CD14-positive monocyte (primary cell): ENCODE measurements at regions not wholly inside any gene's neighbourhood (a gene's known extent, or its start where the extent isn't known, plus 50 kb on each side); places are given as distances from the start of the nearest gene placed in this dataset.
"Not testable (repeated sequence)": the region's sequence is repeated elsewhere in the genome, so short reads cannot be mapped to it uniquely, and the experiment has no call there.

Experiments used
- DNase-seq, 3 donors: peaks; one replicate each; pipeline ENCODE4 v3.0.0-alpha.2; 2011 to 2022
- H2AFZ ChIP-seq: 2 replicates; pipeline ENCODE4 v1.6.0; 2012; ENCODE audit warnings: mild to moderate bottlenecking, low read depth, low read length, inconsistent platforms; ENCODE audit not compliant: insufficient read depth, poor library complexity, severe bottlenecking
- H3K27ac ChIP-seq, 2 donors: 1 replicate in 1 of 2; 2 replicates in 1 of 2; pipeline ENCODE4 v1.5.1; 2012 to 2013; ENCODE audit warnings: low read length in 2 of 2, control low read depth in 1 of 2, inconsistent platforms in 1 of 2, low read depth in 1 of 2, mild to moderate bottlenecking in 1 of 2
- H3K27me3 ChIP-seq, 2 donors: one replicate each; pipeline versions ENCODE4 v1.6.0 to v1.6.1; 2011 to 2013; ENCODE audit warnings: low read length in 2 of 2; ENCODE audit not compliant: control insufficient read depth in 2 of 2, insufficient read depth in 2 of 2
- H3K36me3 ChIP-seq, 2 donors: replicated peaks in 1 of 2; 1 replicate in 1 of 2; 2 replicates in 1 of 2; pipeline versions ENCODE4 v1.5.1 to v1.6.1; 2012 to 2013; ENCODE audit warnings: low read length in 2 of 2, control low read depth in 1 of 2, inconsistent platforms in 1 of 2, mild to moderate bottlenecking in 1 of 2; ENCODE audit not compliant: insufficient read depth in 2 of 2, control insufficient read depth in 1 of 2
- H3K4me1 ChIP-seq, 2 donors: 1 replicate in 1 of 2; 2 replicates in 1 of 2; pipeline versions ENCODE4 v1.5.1 to v1.6.1; 2012 to 2013; ENCODE audit warnings: low read length in 2 of 2, control low read depth in 1 of 2, inconsistent platforms in 1 of 2, mild to moderate bottlenecking in 1 of 2, moderate library complexity in 1 of 2; ENCODE audit not compliant: insufficient read depth in 2 of 2, control insufficient read depth in 1 of 2
- H3K4me2 ChIP-seq: replicated peaks from 2 replicates; pipeline ENCODE3; 2012; ENCODE audit warnings: low read length, moderate library complexity, mild to moderate bottlenecking; ENCODE audit not compliant: poor library complexity, severe bottlenecking; ENCODE audit errors: extremely low read depth
- H3K4me3 ChIP-seq, 3 experiments: fragments of 200-600 bp in 1 of 3; sonication (generic) in 1 of 3; replicated peaks in 1 of 3; 1 replicate in 2 of 3; 2 replicates in 1 of 3; pipeline ENCODE4 v1.5.1; 2011 to 2013; ENCODE audit warnings: low read length in 3 of 3, mild to moderate bottlenecking in 3 of 3, control low read depth in 2 of 3, low read depth in 2 of 3, inconsistent platforms in 1 of 3, moderate library complexity in 1 of 3
- H3K79me2 ChIP-seq: 2 replicates; pipeline ENCODE4 v1.6.0; 2012; ENCODE audit warnings: mild to moderate bottlenecking, control low read depth, inconsistent platforms, low read length, moderate library complexity; ENCODE audit not compliant: insufficient read depth
- H3K9ac ChIP-seq: 2 replicates; pipeline ENCODE4 v1.6.0; 2017; ENCODE audit warnings: low read length, mild to moderate bottlenecking; ENCODE audit not compliant: insufficient read depth, poor library complexity, severe bottlenecking
- H3K9me3 ChIP-seq, 2 donors: replicated peaks in 1 of 2; 1 replicate in 1 of 2; 2 replicates in 1 of 2; pipeline versions ENCODE4 v1.5.1 to v1.6.1; 2012 to 2013; ENCODE audit warnings: low read length in 2 of 2, control low read depth in 1 of 2; ENCODE audit not compliant: control insufficient read depth in 1 of 2, insufficient read depth in 1 of 2
- H4K20me1 ChIP-seq: 2 replicates; pipeline ENCODE4 v1.6.0; 2012; ENCODE audit warnings: mild to moderate bottlenecking, low read length, control low read depth, moderate library complexity; ENCODE audit not compliant: insufficient read depth
- H3K27ac Mint-ChIP-seq, 7 donors: one replicate each; pipeline ENCODE4 v1.8.0; 2020; ENCODE audit warnings: mild to moderate bottlenecking in 7 of 7, mixed read lengths in 7 of 7, moderate library complexity in 6 of 7, inconsistent platforms in 2 of 7
- H3K27me3 Mint-ChIP-seq, 3 donors: one replicate each; pipeline ENCODE4 v1.8.0; 2021 to 2022; ENCODE audit warnings: low read depth in 3 of 3, mild to moderate bottlenecking in 3 of 3, mixed read lengths in 3 of 3, moderate library complexity in 3 of 3, inconsistent platforms in 1 of 3
- H3K36me3 Mint-ChIP-seq, 2 donors: one replicate each; pipeline ENCODE4 v1.8.0; 2020; ENCODE audit warnings: mixed read lengths in 2 of 2, inconsistent platforms in 1 of 2, mild to moderate bottlenecking in 1 of 2
- H3K4me1 Mint-ChIP-seq: one replicate; pipeline ENCODE4 v1.8.0; 2020; ENCODE audit warnings: mild to moderate bottlenecking, mixed read lengths
- H3K4me3 Mint-ChIP-seq, 2 donors: one replicate each; pipeline ENCODE4 v1.8.0; 2020; ENCODE audit warnings: mild to moderate bottlenecking in 2 of 2, mixed read lengths in 2 of 2, moderate library complexity in 1 of 2
- H3K9me3 Mint-ChIP-seq, 7 donors: one replicate each; pipeline ENCODE4 v1.8.0; 2020 to 2022; ENCODE audit warnings: mixed read lengths in 7 of 7, mild to moderate bottlenecking in 6 of 7, moderate library complexity in 6 of 7, inconsistent platforms in 2 of 7
- CTCF ChIP-seq: fragments of 200-600 bp; IDR thresholded peaks from one replicate; pipeline ENCODE4 v1.8.0; 2022; ENCODE audit warnings: antibody characterized with exemption, mild to moderate bottlenecking
- WGBS: methylation state at CpG from one replicate; pipeline ENCODE4 v1.1.5; 2013; ENCODE audit warnings: missing lambda C conversion rate; ENCODE audit not compliant: insufficient coverage; 5-methylcytosine and 5-hydroxymethylcytosine counted together
- intact Hi-C, 2 donors: fragments of 100-400 bp; cut with micrococcal nuclease; formaldehyde crosslinking; loops; one replicate each; pipeline versions ENCODE4 v1.15.0 to v1.15.1; 2023

- no peaks in the 10 kb centered on the region for H3K36me3 Mint-ChIP-seq
- no peak overlapping the region for H3K27ac Mint-ChIP-seq
- Histone ChIP-seq H3K36me3 (no peaks in the 10 kb centered on the region), H3K27ac (no peak overlapping the region), H3K27me3 (no peaks in the 10 kb centered on the region), H4K20me1 (no peaks in the 10 kb centered on the region), H3K4me2 (no peak overlapping the region), H3K9me3 (peaks cover 0 to 12% of the 10 kb centered on the region in 2 donors), H3K4me3 (no peak overlapping the region), H3K9ac (no peak overlapping the region), H3K79me2 (no peaks in the 10 kb centered on the region), H2AFZ (no peak overlapping the region), H3K4me1 (no peaks in the 10 kb centered on the region)
- WGBS = no CpG with 5 or more reads among the region's 4 CpGs
- intact Hi-C loops = no loop called here
- H3K27me3 Mint-ChIP-seq = peaks cover 0 to 1% (median 0%) of the 10 kb centered on the region in 3 donors
- H3K4me3 Mint-ChIP-seq = no peak overlapping the region
- peaks cover 0 to 8% (median 3%) of the 10 kb centered on the region in 7 donors for H3K9me3 Mint-ChIP-seq
- DNase-seq = no peak
- TF ChIP-seq CTCF = no peak
- H3K4me1 Mint-ChIP-seq = no peaks in the 10 kb centered on the region
Measured at GRCh38 chr12:80015660-80016059, 80.8 kb upstream of the PPP1R12A start.

- H3K79me2 ChIP-seq, H3K36me3 ChIP-seq, H2AFZ ChIP-seq, H4K20me1 ChIP-seq, intact Hi-C loops, H3K4me1 Mint-ChIP-seq, H3K4me3 Mint-ChIP-seq, H3K4me2 ChIP-seq, H3K4me1 ChIP-seq, DNase-seq, H3K27me3 ChIP-seq, H3K36me3 Mint-ChIP-seq, H3K27ac ChIP-seq, H3K9ac ChIP-seq, H3K4me3 ChIP-seq, H3K9me3 ChIP-seq, H3K9me3 Mint-ChIP-seq, H3K27me3 Mint-ChIP-seq, H3K27ac Mint-ChIP-seq: not testable (repeated sequence)
Measured at GRCh38 chr12:80003744-80004143, 68.8 kb upstream of the PPP1R12A start.
